AG09319 (cell line): ENCODE measurements at regions not wholly inside any gene's neighbourhood (a gene's known extent, or its start where the extent isn't known, plus 50 kb on each side); places are given as distances from the start of the nearest gene placed in this dataset.

Experiments
- DNase-seq: peaks from one replicate; pipeline ENCODE4 v3.0.0-alpha.2; 2010; ENCODE audit warnings: low read depth; ENCODE audit errors: extremely low read depth
- CTCF ChIP-seq: IDR thresholded peaks from 2 replicates; pipeline ENCODE4 v1.5.1; 2011; ENCODE audit warnings: low read depth, mild to moderate bottlenecking, inconsistent platforms, low read length, moderate library complexity

- TF ChIP-seq CTCF, result no peak
- peak; percentile 96 for DNase-seq
Measured at GRCh38 chr12:126337556-126338441, 1272.6 kb downstream of the AACS start.

- no peak for TF ChIP-seq CTCF
- no peak for DNase-seq
Measured at GRCh38 chr12:126342866-126343265, 1277.6 kb downstream of the AACS start.

- no peak for TF ChIP-seq CTCF
- DNase-seq, result no peak
Measured at GRCh38 chr12:126343321-126343720, 1278.1 kb downstream of the AACS start.

GRCh38 chr12:126346087-126346486 lies 1280.9 kb downstream of the AACS start:
- TF ChIP-seq CTCF, result no peak
- DNase-seq, result no peak

GRCh38 chr12:126347421-126347820 lies 1282.2 kb downstream of the AACS start:
- no peak for DNase-seq

GRCh38 chr12:126349383-126349782 lies 1284.1 kb downstream of the AACS start:
- DNase-seq, result no peak
- TF ChIP-seq CTCF, result no peak

More at GRCh38 chr12:126347421-126347820, 1282.2 kb downstream of the AACS start:
- peak; percentile 3; the same call in 1 of the 2 replicates for TF ChIP-seq CTCF

- DNase-seq, result peak; percentile 22
- no peak for TF ChIP-seq CTCF
Measured at GRCh38 chr12:126353604-126354003, 1288.4 kb downstream of the AACS start.
